ENCODE measurements at regions not wholly inside any gene's neighbourhood (a gene's known extent, or its start where the extent isn't known, plus 50 kb on each side); places are given as distances from the start of the nearest gene placed in this dataset.

GRCh38 chr6:134822920-134823709 lies 126.8 kb downstream of the ALDH8A1 start (continued):
- TF ChIP-seq CTCF (IDR thresholded peaks at IDR 0.05 in 2 of 3, conservative IDR thresholded peaks at IDR 0.05 in 1 of 3; ENCODE audit: insufficient read depth in 2 of 3, low read depth in 1 of 3, low read length in 3 of 3) (peak; percentile 92 to 99 (median 98)), IRF2 (CRISPR knock-in tag; IDR thresholded peaks at IDR 0.05) (no peak), AFF1 (IDR thresholded peaks at IDR 0.05; ENCODE audit: low read depth in 1 of 2, partially characterized antibody in 2 of 2) (no peak), HMGN3 (IDR thresholded peaks at IDR 0.05; ENCODE audit: borderline replicate concordance, extremely low read depth, insufficient read length, low read depth, low read length) (no peak), THRB (CRISPR knock-in tag; conservative IDR thresholded peaks at IDR 0.05) (no peak), SRSF9 (IDR thresholded peaks at IDR 0.05; ENCODE audit: borderline replicate concordance, low read depth, low read length) (no peak), ZNF830 (CRISPR knock-in tag; IDR thresholded peaks at IDR 0.05) (no peak), ZBTB11 (CRISPR knock-in tag; IDR thresholded peaks at IDR 0.05) (no peak), RFX5 (IDR thresholded peaks at IDR 0.05; ENCODE audit: low read depth, low read length) (no peak), HMG20A (CRISPR knock-in tag; conservative IDR thresholded peaks at IDR 0.05) (no peak), TCF7L2 (IDR thresholded peaks at IDR 0.05; ENCODE audit: low read depth, low read length) (no peak), ZNF239 (CRISPR knock-in tag; IDR thresholded peaks at IDR 0.05) (no peak), MBD2 (IDR thresholded peaks at IDR 0.05; ENCODE audit: borderline replicate concordance, low read depth) (no peak)
